H1 (cell line): ENCODE measurements at regions not wholly inside any gene's neighbourhood (a gene's known extent, or its start where the extent isn't known, plus 50 kb on each side); places are given as distances from the start of the nearest gene placed in this dataset.

ENCODE experiments used
- ATF3 ChIP-seq: IDR thresholded peaks from 2 replicates; pipeline ENCODE4 v1.6.1; 2011; ENCODE audit warnings: low read depth, mild to moderate bottlenecking, low read length; ENCODE audit not compliant: insufficient read depth
- BCL11A ChIP-seq, 2 experiments: IDR thresholded peaks; one replicate each; pipeline ENCODE4 v1.6.1; 2011; ENCODE audit warnings: low read depth in 2 of 2, low read length in 2 of 2, mild to moderate bottlenecking in 2 of 2
- CHD7 ChIP-seq: fragments of 300-600 bp; sonication (generic); IDR thresholded peaks from 2 replicates; pipeline ENCODE4 v1.7.1; 2012; ENCODE audit warnings: low read length, moderate library complexity, mild to moderate bottlenecking, inconsistent platforms; ENCODE audit not compliant: insufficient replicate concordance
- JUN ChIP-seq: IDR thresholded peaks from 2 replicates; pipeline ENCODE4 v1.6.1; 2011; ENCODE audit warnings: low read depth, mild to moderate bottlenecking, improper control_type of control experiment, low read length
- KDM4A ChIP-seq: IDR thresholded peaks from one replicate; pipeline ENCODE4 v1.7.1; 2012; ENCODE audit warnings: low read depth, mild to moderate bottlenecking, moderate library complexity, low read length, inconsistent platforms; ENCODE audit not compliant: severe bottlenecking
- PHF8 ChIP-seq: fragments of 200-600 bp; sonication (generic); conservative IDR thresholded peaks from 2 replicates; pipeline ENCODE4 v1.7.1; 2012; ENCODE audit warnings: low read depth, mild to moderate bottlenecking, inconsistent platforms, low read length, moderate library complexity
- POLR2A ChIP-seq, 2 experiments: IDR thresholded peaks; 1 replicate in 1 of 2; 2 replicates in 1 of 2; pipeline ENCODE4 v1.6.1; 2011; ENCODE audit warnings: low read depth in 2 of 2, low read length in 2 of 2, mild to moderate bottlenecking in 2 of 2; ENCODE audit errors: control extremely low read depth in 1 of 2
- SAP30 ChIP-seq: fragments of 300-600 bp; sonication (generic); IDR thresholded peaks from 2 replicates; pipeline ENCODE4 v1.7.1; 2012; ENCODE audit warnings: low read length, moderate library complexity, mild to moderate bottlenecking, inconsistent platforms; ENCODE audit not compliant: insufficient read depth, insufficient replicate concordance
- SP1 ChIP-seq: IDR thresholded peaks from 2 replicates; pipeline ENCODE4 v1.6.1; 2011; ENCODE audit warnings: low read depth, low read length
- SP2 ChIP-seq: IDR thresholded peaks from 2 replicates; pipeline ENCODE4 v1.6.1; 2012; ENCODE audit warnings: mild to moderate bottlenecking, low read length, inconsistent platforms
- SRF ChIP-seq: IDR thresholded peaks from 2 replicates; pipeline ENCODE4 v1.6.1; 2011; ENCODE audit warnings: mild to moderate bottlenecking, low read depth, low read length, moderate library complexity
- YY1 ChIP-seq: IDR thresholded peaks from 2 replicates; pipeline ENCODE4 v1.6.1; 2011; ENCODE audit warnings: low read depth, mild to moderate bottlenecking, low read length
- ZNF274 ChIP-seq: IDR thresholded peaks from 2 replicates; pipeline ENCODE4 v1.7.0; 2012; ENCODE audit warnings: low read length, borderline replicate concordance; ENCODE audit errors: extremely low read depth

DNA sequence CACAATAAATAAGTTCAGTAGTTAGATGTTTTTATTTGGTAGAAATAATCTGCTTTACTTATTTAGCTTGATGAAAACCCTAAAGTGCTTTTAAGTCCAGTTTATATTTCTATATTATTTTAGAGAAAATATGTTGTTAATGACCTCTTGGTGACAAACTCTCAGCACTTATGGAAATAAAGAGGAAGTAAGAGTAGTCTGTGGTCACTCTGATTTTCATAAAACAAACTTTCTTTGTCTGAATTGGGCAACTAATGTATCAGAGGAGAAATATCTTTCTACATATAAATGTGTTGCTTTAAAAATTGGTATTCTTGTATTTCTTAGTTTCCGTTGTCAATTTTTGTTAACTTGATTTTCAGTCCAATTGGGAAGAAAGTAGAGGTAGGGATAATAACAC is 878.9 kb upstream of the SEL1L start (continued):
- TF ChIP-seq CHD7 (no peak), PHF8 (no peak), KDM4A (no peak), POLR2A (IDR thresholded peaks at IDR 0.05; ENCODE audit: control extremely low read depth in 1 of 2, low read depth in 2 of 2, low read length in 2 of 2) (no peak), SP1 (no peak), JUN (no peak), SP2 (no peak), SAP30 (no peak), BCL11A (IDR thresholded peaks at IDR 0.05; ENCODE audit: low read depth in 2 of 2, low read length in 2 of 2) (no peak), ATF3 (no peak), YY1 (no peak), SRF (no peak), ZNF274 (no peak)
